Hepatic stellate cell (primary cell): ENCODE measurements at regions not wholly inside any gene's neighbourhood (a gene's known extent, or its start where the extent isn't known, plus 50 kb on each side); places are given as distances from the start of the nearest gene placed in this dataset.

Source experiments
- DNase-seq: peaks from one replicate; pipeline ENCODE4 v3.0.0; 2011; ENCODE audit warnings: low spot score

DNA sequence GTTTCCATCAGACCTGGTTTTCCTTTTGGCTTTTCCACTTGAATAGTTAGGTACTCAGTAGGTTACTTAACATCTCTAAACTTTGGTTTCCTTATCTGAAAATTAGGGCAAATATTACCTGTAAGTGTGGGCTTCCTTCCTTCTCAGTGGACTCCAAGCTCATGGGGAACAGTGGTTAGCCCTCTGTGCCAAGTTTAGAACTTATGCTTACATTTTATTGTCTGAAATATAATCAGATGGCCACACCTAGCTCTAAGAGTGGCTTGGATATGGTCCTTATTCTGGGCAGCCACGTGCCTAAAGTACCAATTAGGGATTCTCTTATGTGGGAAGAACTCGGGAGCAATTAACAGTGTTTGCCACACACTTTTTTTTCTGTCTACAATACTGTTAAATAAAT lies 133.9 kb downstream of the UCHL1 start:
- DNase-seq, result no peak

DNA sequence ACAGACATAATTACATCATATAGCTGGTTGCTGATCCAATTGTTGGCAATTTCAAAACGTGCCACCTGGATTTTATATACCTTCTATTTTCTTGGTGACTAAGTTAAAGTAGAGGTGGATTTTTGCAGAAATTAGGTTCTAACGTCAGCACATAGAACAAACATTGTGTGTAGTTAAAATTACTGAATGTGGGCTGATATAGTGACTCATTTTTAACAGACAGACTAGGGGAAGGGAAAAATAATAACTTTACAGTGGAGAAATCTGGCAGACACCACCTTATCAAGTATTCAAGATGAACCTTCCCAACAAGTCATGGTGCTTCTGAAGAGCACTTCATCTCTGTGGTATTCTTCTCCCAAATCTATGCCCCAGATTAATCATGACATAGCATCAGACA lies 134.5 kb downstream of the UCHL1 start:
- no peak for DNase-seq

DNA sequence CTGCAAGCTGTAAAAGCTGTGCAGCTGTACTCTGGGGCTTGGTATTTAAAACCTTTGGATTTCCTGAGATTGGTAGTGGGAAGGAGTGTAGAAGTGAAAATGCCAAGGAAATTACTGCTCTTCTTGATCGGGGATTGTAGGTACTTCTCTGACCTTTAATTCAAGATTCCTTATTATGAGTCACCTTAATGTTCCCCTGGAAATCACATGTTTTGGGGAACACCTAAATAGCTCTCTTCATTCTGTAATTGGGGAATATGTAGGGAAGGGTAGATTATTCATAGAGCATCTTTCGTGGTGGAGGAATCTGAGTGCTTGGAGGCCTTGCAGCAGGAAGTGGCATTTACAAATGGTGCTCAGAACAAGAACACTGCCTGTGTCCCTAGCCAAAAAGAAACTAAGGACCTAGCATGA lies 137.8 kb downstream of the UCHL1 start:
- DNase-seq, result no peak

DNA sequence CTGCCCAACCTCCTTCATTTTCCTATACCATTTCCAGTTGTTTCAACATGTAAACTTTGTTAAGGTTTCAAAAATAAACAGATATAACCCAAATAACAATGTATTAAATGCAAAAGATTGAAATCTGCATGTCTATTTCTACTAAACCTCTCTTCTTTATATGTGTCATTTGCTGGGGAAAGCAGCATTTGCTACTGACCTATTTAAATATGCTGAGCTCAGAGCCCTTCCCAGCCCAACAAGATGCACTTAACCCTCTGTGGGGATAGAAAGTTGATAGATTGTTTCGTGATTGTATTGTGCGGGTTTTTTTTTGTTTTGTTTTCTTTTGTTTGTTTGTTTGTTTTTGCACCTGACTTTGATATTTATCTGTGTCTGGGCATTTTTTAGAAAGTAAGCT lies 139.5 kb downstream of the UCHL1 start:
- DNase-seq, result no peak

DNA sequence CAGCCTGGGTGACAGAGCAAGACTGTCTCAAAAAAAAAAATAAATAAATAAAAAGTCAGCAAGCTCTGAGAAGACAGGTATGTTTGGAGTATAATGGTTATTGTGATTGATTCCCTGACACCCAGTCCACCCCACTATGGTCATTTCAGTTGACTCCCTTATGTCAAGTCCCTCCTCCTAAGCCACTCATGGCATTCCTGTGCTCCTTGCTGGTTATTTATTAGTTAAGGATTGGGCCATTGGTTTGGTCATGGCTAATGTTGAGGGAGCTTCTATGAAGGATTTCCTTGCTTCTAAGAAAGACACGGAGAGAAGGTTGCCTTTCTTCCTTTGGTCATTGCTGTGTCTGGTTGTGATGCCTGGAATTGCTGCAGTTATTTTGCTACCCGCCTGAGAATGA lies 140.1 kb downstream of the UCHL1 start:
- no peak for DNase-seq

DNA sequence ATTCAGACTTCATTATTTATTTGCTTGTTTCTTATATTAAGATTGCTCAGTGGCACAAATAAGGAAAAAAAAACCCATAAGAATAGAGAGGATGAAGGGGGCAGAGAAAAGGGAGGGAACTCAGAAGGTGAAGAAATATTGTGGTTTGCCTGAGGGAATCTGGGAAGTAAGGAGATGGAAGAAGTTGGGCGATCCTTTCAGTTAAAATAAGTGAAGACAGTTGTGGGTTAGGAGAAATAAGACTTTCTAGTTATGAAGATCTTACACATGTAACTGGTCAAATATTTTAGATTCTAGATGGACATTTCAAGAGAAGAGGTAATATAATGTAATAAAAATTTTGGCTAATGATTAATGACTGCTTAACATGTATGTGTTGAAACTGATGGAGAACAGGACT lies 138.7 kb upstream of the LIMCH1 start:
- no peak for DNase-seq

DNA sequence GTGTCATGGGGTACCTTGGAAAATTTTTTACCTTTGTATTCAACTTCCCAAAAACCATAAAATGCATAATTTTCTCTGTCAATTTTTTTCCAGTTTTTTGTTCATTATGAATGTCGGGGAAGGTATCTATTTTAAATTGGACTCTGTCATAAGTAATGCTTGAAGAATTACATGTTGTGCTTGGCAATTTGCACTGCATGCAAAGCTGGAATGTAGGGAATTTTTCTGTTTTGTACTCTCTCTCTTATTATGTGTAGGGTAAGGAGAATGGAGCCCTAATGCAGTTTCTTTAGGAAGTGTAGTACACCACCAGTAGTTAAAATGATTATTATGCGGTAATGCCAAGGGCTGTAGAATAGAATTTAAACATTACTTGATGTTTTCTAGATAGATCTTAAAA lies 137.7 kb upstream of the LIMCH1 start:
- no peak for DNase-seq

DNA sequence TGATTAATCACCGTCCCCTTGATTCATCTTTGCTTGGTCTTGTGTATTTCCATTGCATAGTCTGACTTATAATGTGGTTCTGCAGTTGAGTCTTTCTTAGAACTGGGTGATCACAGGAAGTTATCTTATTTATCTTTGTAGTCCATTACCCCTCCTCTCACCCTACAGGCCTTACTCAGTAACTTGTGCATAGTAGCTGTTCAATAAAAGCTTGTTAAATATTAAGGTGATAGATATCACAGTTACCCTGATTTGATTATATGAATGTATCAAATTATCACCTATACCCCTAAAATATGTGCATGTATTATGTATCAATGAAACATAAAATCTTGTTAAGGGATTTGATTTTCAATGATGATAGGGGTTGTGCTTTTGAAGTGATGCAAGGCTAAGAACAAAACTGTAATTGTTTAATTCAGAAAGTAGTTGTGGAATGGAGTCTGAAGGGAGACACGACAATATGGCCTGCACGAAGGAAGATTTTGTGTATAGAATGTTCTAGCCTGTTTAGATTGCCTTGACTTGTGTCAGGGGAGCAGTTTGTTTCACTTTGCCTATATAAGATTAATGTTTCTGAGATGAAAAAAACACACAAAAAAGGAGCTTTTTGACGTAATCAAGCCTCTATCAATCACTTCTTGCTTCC lies 132.4 kb upstream of the LIMCH1 start:
- no peak for DNase-seq

DNA sequence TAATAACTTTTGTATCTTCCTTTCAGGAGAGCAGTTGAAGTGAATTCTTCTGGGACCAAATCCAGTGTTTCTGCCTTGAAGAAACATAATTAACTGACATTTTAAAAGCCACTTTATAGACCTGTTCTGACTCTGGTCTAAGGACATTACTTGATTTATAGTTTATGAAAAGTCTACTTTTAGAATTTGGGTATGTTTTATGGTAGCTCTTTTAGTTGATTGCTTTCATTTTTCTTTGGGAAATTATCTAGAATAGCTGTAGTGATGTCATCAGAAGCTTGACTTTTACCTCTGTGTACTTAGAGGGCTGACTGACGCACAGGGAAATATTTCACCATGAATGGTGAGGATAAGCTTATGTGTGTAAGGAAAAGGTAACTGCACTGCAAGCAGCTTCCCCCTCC lies 131.8 kb upstream of the LIMCH1 start:
- DNase-seq, result no peak

DNA sequence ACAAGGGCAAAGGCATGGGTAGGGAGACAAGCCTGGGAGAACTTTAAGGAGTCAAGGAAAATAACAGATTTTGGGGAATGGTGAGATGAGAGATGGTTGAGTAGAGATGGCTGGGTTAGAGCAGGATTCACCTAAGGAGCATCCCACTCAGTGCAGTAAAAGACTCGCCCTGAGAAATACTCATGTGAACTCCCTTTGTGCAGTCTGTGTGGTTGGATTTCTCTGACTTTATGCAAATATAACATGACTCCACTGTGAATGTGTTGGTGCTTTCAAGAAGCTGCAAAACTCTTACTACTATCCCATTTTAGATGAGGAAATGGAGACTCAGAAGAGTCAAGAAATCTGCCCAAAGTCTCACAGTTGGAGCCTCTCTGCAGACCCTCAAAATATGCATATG lies 129.8 kb upstream of the LIMCH1 start:
- no peak for DNase-seq

DNA sequence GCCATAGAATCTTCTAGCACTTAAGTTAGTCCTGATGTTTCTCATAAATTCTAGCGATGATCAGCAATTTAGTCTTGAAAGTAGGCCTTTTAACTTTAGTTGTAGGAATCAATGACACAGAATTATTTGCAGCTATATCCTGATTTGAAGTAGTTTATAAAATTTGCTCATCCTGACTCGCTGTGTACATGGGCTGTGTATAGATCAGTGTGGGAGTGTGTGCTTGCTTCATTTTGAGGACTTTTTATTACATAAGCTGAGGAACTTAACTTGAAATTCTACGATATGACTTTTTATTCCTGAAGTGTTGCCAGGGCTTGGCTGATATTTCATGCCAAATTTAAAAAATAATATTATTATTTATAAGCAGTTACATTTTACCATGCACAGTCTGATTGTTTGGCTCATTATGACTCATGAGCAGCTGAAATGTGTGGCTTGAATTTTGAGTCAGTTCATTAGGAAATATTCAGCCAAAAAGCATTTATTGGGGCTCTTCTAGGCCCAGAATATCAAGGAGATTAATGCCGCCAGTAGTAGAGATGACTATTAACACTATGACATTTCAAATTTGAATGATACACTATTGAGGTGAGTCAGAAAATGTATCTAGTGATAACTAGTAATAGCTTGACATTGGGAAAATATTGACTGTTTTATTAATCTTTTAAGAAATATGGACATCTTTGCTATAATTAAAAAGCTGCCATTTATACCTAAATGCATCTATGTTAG lies 128.9 kb upstream of the LIMCH1 start:
- DNase-seq, result no peak

DNA sequence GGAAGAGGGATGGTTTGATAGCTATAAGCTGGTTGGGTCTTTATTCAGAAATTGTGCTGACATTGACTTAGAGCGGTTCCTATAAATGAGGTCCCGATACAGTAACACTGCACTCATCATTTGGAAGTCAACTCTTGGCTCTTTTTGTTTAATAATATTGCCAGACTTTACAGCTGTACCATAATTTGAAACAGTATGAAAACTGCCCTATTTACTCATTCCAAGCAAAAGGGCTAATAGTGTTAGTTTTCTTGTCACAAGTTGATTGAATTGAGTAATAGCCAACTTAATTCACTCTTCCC lies 128.4 kb upstream of the LIMCH1 start:
- no peak for DNase-seq

DNA sequence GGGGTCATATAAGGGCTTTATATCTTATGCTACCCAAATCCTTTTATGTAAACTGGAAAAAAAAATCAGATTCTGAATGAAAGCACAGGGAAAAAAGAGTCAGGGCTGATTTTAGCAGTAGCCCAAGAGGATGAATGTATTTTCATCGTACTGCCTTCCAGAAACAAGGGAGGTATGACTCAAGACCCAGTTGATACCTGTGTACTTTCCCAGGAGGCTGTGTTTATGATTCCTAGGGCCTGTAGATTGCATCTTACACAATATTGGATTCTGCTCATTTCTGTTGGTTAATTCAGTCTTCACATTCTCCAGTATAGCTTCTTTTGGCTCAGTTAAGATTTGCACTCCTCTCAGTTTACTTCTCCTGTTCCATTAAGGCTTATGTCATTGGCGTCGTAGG lies 127.9 kb upstream of the LIMCH1 start:
- DNase-seq, result no peak

DNA sequence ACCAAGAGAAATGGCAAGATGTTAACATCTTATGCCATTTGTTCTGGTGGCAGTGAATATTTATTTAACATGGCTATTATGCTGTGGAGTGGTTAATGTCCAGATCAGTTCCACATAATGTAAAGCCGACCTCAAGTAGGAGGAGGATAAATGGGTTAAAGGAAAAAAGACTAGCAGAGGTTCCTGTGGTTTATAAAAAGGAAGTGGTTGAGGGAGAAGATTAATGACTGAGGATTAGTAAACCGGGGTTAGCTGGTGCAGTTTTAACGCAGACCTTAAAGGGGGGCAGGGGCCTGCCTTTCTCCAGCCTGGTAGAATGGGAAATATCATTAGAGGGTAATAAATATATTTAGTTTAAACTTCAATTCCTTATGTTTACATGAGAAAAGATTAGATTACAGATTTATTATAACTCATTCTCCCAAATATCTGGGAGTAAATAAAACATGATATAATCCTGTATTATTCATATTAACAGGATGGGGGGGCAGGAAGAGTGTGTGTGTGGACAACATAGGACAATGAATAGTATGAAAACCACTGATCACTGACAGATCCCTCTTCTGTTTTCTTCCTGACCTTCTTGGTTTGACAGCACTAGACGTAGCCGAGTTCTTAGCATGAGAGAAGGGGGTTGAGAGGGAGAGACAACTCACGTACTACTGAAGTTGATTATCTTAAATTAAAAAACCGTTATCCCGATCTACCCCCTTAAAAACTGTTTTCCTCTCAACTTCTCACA lies 124.1 kb upstream of the LIMCH1 start:
- DNase-seq, result no peak

DNA sequence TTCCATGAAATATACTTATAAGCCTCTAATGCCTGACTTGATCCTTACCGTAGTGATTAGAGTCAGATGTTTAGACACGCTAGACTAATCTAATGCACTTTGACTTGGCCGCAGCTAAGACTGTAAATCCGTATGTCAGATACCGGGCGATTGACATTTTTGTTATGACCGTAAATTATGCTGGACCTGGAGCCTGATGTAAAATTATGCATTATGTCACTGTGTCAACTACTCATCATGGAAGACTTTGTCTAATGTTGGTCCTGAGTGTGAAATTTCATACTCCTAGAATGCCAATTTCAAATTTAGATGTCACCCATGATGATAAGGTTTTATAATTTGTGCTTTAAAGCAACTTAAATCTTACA lies 123.6 kb upstream of the LIMCH1 start:
- no peak for DNase-seq

DNA sequence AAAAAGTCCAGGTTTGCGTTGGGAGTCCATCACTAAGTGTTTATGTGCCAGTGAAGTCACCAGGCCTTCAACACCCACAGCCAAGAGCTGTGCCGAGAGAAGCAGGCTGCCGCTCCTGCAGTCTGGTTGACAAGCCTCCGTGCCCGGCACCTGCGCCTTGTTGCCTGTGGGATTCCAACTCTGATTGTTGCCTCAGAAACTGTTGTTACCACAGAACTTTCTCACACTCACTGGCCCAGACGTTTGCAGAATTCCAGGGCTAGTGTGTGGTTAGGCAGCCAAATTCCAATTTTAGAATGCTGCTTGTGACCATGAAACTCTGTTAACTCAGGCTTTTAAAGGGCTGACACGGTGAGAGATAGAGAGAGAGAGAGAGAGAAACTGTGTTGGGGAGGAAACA lies 119.5 kb upstream of the LIMCH1 start:
- DNase-seq, result no peak

DNA sequence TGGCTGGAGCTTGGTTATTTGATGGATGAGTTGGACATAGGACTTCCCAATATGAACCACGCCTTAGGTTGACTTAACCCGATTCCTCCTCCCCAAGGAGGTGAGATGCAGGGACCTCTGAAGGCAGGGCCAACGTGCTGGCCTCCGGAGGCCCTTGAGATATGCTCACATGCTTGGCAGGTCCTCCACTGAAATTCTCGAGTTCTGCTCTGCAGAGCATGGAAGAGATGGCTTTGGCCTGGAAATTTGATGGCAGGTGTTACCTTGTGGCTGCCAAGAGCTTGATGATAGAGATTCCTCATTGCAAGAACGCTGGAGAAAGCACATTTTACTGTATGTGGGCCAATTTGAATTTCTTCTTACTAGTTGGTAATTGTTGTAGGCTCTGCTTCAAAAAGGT lies 117.4 kb upstream of the LIMCH1 start:
- DNase-seq, result no peak

DNA sequence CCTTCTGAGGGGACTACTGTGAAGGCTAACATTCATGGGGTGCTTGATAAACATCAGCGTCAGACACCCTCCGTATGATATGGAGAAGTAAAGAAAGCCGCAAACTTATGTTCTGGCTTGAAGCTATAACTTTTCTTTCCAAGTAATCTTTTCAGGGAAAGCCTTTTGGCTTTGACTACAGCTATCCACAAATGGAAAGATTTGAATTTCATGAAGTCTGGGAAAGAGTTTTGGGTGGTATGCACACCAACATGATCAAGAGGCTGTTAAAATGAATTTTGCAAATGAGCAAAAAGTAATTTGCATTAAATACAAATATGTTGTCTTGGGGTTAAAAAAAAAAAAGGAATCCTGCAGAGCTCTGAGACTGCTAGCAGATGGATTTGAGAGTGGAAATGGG lies 114.8 kb upstream of the LIMCH1 start:
- no peak for DNase-seq

DNA sequence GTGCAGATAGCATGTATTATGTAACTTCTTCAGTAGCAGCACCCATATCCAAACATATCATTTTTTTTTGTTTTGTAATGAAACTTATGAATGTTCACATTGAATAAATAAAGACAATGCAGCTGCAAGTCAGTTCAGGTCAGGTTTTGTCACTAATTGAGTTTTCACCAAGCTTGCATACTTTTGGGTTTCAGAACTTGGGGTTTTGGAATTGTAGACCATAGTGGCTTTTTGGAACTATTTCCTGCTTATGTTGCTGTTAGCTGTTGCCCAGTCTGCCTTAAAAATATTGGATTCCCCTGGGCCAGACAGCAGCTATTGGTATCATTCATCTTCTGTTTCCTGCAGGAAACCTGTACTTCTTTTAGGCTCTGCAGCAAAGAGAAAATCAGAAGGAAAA lies 113.4 kb upstream of the LIMCH1 start:
- DNase-seq, result no peak

DNA sequence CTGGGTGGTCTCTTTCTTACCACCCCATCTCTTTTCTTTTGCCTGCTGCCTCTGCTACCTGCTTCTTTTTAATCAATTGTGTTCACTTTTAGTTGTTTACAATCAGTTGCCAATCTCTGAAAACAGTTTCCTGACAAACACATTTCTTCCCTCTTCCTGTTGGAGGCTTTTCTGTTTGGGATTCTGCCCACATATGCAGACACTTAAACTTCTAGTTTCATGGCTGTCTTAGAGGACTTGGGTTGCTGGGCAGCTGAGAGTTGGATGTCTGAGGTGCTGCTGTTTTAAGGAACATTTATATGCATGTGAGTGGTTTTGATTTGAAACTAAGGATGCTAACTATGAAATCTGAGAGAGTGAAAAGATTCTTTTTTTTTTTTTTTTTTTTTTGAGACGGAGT lies 112.3 kb upstream of the LIMCH1 start:
- no peak for DNase-seq

DNA sequence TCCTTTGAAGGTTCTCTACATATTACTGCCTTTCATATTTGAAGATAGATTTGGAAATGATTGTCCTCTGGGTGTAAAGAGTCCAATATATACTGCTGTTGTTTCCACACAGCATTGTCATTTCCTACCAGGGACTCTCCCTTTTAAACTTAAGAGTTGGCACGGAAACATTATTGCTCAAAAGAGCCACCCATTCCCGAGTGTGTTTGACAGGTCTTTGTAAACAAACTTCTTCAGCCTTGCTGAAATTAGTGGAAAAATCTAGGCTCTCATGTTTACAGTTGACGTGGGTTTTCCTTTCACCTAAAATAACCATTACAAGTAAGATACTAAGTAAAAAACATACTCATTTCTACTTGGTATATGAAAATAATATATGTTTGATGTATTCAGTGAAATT lies 111.4 kb upstream of the LIMCH1 start:
- DNase-seq, result no peak

DNA sequence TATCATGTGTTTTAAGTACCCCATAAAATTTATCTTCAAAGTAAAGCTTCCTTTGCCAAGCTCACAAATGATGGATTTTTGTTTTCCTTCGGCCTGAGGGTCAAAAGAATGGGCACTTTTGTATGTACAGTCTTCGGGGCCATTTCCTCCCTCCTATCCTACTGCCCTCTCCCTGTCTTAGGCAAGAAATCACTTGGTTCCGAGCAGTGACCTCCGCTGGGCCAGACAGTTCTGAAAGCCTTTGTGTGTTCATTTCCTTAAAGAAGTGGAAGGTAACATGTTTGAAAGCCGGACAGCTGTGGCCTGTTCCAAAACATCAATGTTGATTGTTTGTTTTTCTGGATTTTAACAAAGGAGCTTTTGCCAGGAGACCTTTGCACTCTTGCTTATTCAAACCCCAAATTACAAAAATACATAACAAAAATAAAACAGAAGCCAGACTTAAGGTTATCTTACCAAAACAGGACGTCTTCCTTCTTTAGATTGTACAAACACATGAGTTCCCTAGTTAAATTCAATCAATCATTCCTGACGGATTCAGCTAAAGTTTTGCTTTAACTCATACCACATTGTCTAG lies 110.6 kb upstream of the LIMCH1 start:
- DNase-seq, result no peak

DNA sequence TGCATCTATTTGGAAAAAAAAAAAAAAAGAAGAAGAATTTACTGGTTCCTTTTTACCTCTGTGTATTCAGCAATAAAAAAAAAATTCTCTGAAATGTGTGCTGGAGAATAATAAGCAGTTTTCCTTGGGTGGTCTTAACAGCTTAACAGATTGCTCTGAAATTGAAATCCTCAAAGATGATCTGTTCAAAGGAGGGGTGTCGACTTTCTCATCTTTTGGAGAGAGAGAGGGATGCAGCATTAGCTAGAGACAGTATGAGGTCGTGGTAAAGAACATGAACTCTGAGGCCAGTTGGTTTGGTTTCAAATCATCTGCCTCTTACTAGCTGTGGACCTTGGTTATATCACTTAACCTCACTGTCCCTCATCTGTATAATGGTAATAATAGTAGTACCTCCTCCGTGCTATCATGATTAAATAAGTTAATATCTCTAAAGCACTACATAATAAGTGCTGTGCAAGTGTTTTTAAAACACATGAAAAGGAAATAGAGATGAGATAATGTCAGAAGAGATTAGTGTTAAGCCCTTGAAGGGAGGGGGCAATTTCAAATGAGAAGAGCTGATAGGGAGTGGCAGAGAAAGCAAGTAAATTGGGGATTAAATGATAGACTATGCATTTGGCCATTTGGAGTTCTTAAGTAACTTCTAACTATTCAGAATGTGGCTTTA lies 109.9 kb upstream of the LIMCH1 start:
- DNase-seq, result no peak
